A549 (cell line): ENCODE measurements at regions not wholly inside any gene's neighbourhood (a gene's known extent, or its start where the extent isn't known, plus 50 kb on each side); places are given as distances from the start of the nearest gene placed in this dataset.
A peak's percentile ranks its signal among the peaks of the same experiment; 100 is the strongest.

ENCODE experiments used
- ATAC-seq, 2 experiments: fragments of 200-7000 bp in 1 of 2; fragments of >200 bp in 1 of 2; cut with Nextera tagmentation in 1 of 2; cut with Tn5 transposase in 1 of 2; 3 replicates each; pipeline versions ENCODE4 v1.8.0 to v1.9.1; 2018 to 2020; ENCODE audit warnings: mild to moderate bottlenecking in 1 of 2, moderate library complexity in 1 of 2
- CTCF ChIA-PET: fragments of 300-600 bp; sonication (Branson Sonifier 250); formaldehyde crosslinking; extraction: SDS; loops from one replicate; lab custom pipeline; 2021; ENCODE audit warnings: antibody characterized with exemption, inconsistent platforms; lab: Yijun Ruan, JAX
- POLR2A ChIA-PET: fragments of 350-600 bp; formaldehyde crosslinking; extraction: SDS; loops from one replicate; lab custom pipeline; 2021; ENCODE audit warnings: antibody characterized with exemption, inconsistent platforms; lab: Yijun Ruan, JAX
- DNase-seq, 2 experiments: peaks; one replicate each; pipeline versions ENCODE4 v3.0.0 to v3.0.0-alpha.2; 2011 to 2016; ENCODE audit warnings: low read depth in 1 of 2, low spot score in 1 of 2
- FAIRE-seq: peaks from 2 replicates; lab custom pipeline; 2011; peaks lifted over from hg19 to GRCh38; lab: Jason Lieb, UNC
- H3K27ac ChIP-seq, 2 experiments: fragments of >200 bp; sonication (Bioruptor Twin); formaldehyde crosslinking; 3 replicates each; pipeline ENCODE4 v1.5.1; 2016 to 2017
- H3K4me1 ChIP-seq: fragments of >200 bp; sonication (Bioruptor Twin); formaldehyde crosslinking; 3 replicates; pipeline ENCODE4 v1.6.1; 2016
- H3K4me2 ChIP-seq: fragments of >200 bp; sonication (Bioruptor Twin); formaldehyde crosslinking; 3 replicates; pipeline ENCODE4 v1.6.1; 2016
- H3K4me3 ChIP-seq: fragments of >200 bp; sonication (Bioruptor Twin); formaldehyde crosslinking; 3 replicates; pipeline ENCODE4 v1.5.1; 2016
- H3K9me3 ChIP-seq: fragments of >200 bp; sonication (Bioruptor Twin); formaldehyde crosslinking; 3 replicates; pipeline ENCODE4 v1.6.1; 2016
- ATOH8 ChIP-seq: fragments of 250-450 bp; sonication (Bioruptor Pico); IDR thresholded peaks from 2 replicates; pipeline ENCODE4 v1.5.0; 2020; ENCODE audit warnings: low read depth, mild to moderate bottlenecking, moderate library complexity
- GATA3 ChIP-seq: IDR thresholded peaks from 2 replicates; pipeline ENCODE4 v1.6.1; 2012; ENCODE audit warnings: borderline replicate concordance
- HES2 ChIP-seq: fragments of >200 bp; sonication (Bioruptor Twin); formaldehyde crosslinking; IDR thresholded peaks from 2 replicates; pipeline ENCODE4 v1.6.1; 2016
- HOXA7 ChIP-seq: fragments of 250-450 bp; sonication (Bioruptor Pico); IDR thresholded peaks from 2 replicates; pipeline ENCODE4 v1.5.0; 2020; ENCODE audit warnings: mild to moderate bottlenecking, moderate library complexity
- KDM5A ChIP-seq: fragments of 200-600 bp; sonication (generic); IDR thresholded peaks from 2 replicates; pipeline ENCODE4 v1.6.1; 2016; ENCODE audit warnings: antibody characterized with exemption, mild to moderate bottlenecking
- MAZ ChIP-seq: fragments of 150-350 bp; IDR thresholded peaks from 2 replicates; pipeline ENCODE4 v1.6.1; 2014; ENCODE audit warnings: antibody characterized with exemption, low read depth, low read length, borderline replicate concordance
- MYC ChIP-seq: IDR thresholded peaks from 2 replicates; pipeline ENCODE4 v1.6.1; 2012; ENCODE audit warnings: mild to moderate bottlenecking, inconsistent platforms, low read length, improper control_type of control experiment, borderline replicate concordance
- REST ChIP-seq: fragments of 200-600 bp; sonication (generic); IDR thresholded peaks from 2 replicates; pipeline ENCODE4 v1.6.1; 2016; ENCODE audit warnings: antibody characterized with exemption, mild to moderate bottlenecking, moderate library complexity
- SREBF2 ChIP-seq: fragments of 450-650 bp; IDR thresholded peaks from 2 replicates; pipeline ENCODE4 v1.6.1; 2014; ENCODE audit warnings: mild to moderate bottlenecking, moderate library complexity
- ZFP36 ChIP-seq: fragments of 450-650 bp; IDR thresholded peaks from 2 replicates; pipeline ENCODE4 v1.6.1; 2014; ENCODE audit warnings: borderline replicate concordance; ENCODE audit not compliant: partially characterized antibody
- WGBS: methylation state at CpG from one replicate; pipeline ENCODE4 v1.1.6; 2017; ENCODE audit errors: missing lambda C conversion rate; 5-methylcytosine and 5-hydroxymethylcytosine counted together
- TF ChIP-seq, protein P1 (sequence below): fragments of 250-450 bp; sonication (Bioruptor Pico); IDR thresholded peaks from 2 replicates; pipeline ENCODE4 v1.5.0; 2021; ENCODE audit warnings: mild to moderate bottlenecking, moderate library complexity, borderline replicate concordance

GRCh38 chr1:201759194-201759815 lies 69.7 kb upstream of the IPO9 start:
- ChIA-PET CTCF (interaction anchor here (1.2 to 2.7 kb wide), 6 partner anchors 8 to 200 kb away, joined by 3 to 12 read pairs (median 4); no protein-coding TSS in a partner anchor), POLR2A (interaction anchor here (1.3 kb wide), 1 partner anchor 46 kb away, joined by 3 read pairs; no protein-coding TSS in a partner anchor)
- Histone ChIP-seq H3K4me1 (peaks cover 34% of the 10 kb centered on the region; the same call in 2 of the 3 replicates), H3K4me3 (no peak overlapping the region), H3K4me2 (no peak overlapping the region), H3K9me3 (no peaks in the 10 kb centered on the region), H3K27ac (no peak overlapping the region)
- DNase-seq (no peak), ATAC-seq (0 out of 6 replicates have a peak, but pooled peaks of 1 of the 2 experiments have one; percentile 32), FAIRE-seq (no peak)
- WGBS: 68% methylated on average over 3 of the region's 3 CpGs
- TF ChIP-seq SREBF2 (no peak), ATOH8 (CRISPR knock-in tag) (no peak), REST (no peak)
- TF ChIP-seq, protein P1, sequence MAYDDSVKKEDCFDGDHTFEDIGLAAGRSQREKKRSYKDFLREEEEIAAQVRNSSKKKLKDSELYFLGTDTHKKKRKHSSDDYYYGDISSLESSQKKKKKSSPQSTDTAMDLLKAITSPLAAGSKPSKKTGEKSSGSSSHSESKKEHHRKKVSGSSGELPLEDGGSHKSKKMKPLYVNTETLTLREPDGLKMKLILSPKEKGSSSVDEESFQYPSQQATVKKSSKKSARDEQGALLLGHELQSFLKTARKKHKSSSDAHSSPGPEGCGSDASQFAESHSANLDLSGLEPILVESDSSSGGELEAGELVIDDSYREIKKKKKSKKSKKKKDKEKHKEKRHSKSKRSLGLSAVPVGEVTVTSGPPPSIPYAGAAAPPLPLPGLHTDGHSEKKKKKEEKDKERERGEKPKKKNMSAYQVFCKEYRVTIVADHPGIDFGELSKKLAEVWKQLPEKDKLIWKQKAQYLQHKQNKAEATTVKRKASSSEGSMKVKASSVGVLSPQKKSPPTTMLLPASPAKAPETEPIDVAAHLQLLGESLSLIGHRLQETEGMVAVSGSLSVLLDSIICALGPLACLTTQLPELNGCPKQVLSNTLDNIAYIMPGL (CRISPR knock-in tag): no peak

DNA sequence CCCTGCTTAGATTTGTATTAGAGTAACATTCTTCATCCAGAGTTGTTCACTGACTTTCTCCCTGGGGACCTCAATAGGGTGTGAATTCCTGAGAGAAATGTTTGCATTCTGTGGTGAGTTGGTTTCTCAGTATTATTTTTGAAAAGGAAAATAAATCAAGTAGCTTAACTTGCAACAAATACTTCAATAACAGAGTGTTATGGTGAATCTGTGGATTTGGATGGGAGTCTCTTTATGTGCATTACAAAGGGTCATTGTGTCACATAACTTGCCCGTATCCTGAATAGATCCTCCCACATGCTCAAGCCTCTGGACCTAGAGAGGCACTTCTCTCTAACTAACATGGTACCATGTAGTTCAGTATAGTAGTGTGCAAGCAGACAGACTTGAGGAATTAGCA lies 68.4 kb upstream of the IPO9 start:
- FAIRE-seq: no peak
- no peak overlapping the region for H3K4me2 ChIP-seq
- peaks cover 25% of the 10 kb centered on the region; the same call in 2 of the 3 replicates for H3K4me1 ChIP-seq
- ATAC-seq: no peak
- DNase-seq: no peak
- ChIA-PET POLR2A (no interaction called here), CTCF (interaction anchor here (1.1 to 1.3 kb wide), 4 partner anchors 18 to 56 kb away, joined by 3 to 5 read pairs (median 4); no protein-coding TSS in a partner anchor)
- H3K4me3 ChIP-seq: no peak overlapping the region
- no peak overlapping the region for H3K27ac ChIP-seq
- 84% methylated on average over 1 of the region's 1 CpG for WGBS
- TF ChIP-seq HES2 (no peak), MAZ (no peak), GATA3 (no peak), HOXA7 (CRISPR knock-in tag) (no peak), ZFP36 (no peak), REST (no peak), KDM5A (no peak), MYC (no peak)
- H3K9me3 ChIP-seq: no peaks in the 10 kb centered on the region
